ENCODE measurements at regions not wholly inside any gene's neighbourhood (a gene's known extent, or its start where the extent isn't known, plus 50 kb on each side); places are given as distances from the start of the nearest gene placed in this dataset.

- no peak for TF ChIP-seq CTCF (IDR thresholded peaks at IDR 0.05; ENCODE audit: extremely low read depth, insufficient read depth, missing control alignments)
- in situ Hi-C loops (cut with MboI; ENCODE audit: low pct_unique_long_range_greater_than_20kb, low sequenced_read_pairs, unreplicated experiment), result no loop called here
- no peak for DNase-seq (ENCODE audit: low spot score)
Observed at GRCh38 chr5:34475249-34475966, 180.7 kb upstream of the RAI14 start.

- in situ Hi-C loops (cut with MboI; ENCODE audit: low pct_unique_long_range_greater_than_20kb, low sequenced_read_pairs, unreplicated experiment), result no loop called here
- DNase-seq (ENCODE audit: low spot score), result no peak
Observed at GRCh38 chr5:34476941-34477565, 179.1 kb upstream of the RAI14 start.

GRCh38 chr5:34480810-34481528 lies 175.2 kb upstream of the RAI14 start:
- in situ Hi-C loops (cut with MboI; ENCODE audit: low pct_unique_long_range_greater_than_20kb, low sequenced_read_pairs, unreplicated experiment), result loop anchor here (10.0 kb wide), 1 partner anchor 424 kb away; no protein-coding TSS in a partner anchor
- no peak for TF ChIP-seq CTCF (IDR thresholded peaks at IDR 0.05; ENCODE audit: extremely low read depth, insufficient read depth, missing control alignments)
- DNase-seq (ENCODE audit: low spot score), result no peak

More at GRCh38 chr5:34476941-34477565, 179.1 kb upstream of the RAI14 start:
- no peak for TF ChIP-seq CTCF (IDR thresholded peaks at IDR 0.05; ENCODE audit: extremely low read depth, insufficient read depth, missing control alignments)

GRCh38 chr5:34483442-34484033 lies 172.6 kb upstream of the RAI14 start:
- in situ Hi-C loops (cut with MboI; ENCODE audit: low pct_unique_long_range_greater_than_20kb, low sequenced_read_pairs, unreplicated experiment), result loop anchor here (10.0 kb wide), 1 partner anchor 421 kb away; no protein-coding TSS in a partner anchor
- TF ChIP-seq CTCF (IDR thresholded peaks at IDR 0.05; ENCODE audit: extremely low read depth, insufficient read depth, missing control alignments), result no peak
- no peak for DNase-seq (ENCODE audit: low spot score)

- in situ Hi-C loops (cut with MboI; ENCODE audit: low pct_unique_long_range_greater_than_20kb, low sequenced_read_pairs, unreplicated experiment), result loop anchor here (10.0 kb wide), 1 partner anchor 420 kb away; no protein-coding TSS in a partner anchor
- no peak for DNase-seq (ENCODE audit: low spot score)
- no peak for TF ChIP-seq CTCF (IDR thresholded peaks at IDR 0.05; ENCODE audit: extremely low read depth, insufficient read depth, missing control alignments)
Observed at GRCh38 chr5:34484216-34484920, 171.8 kb upstream of the RAI14 start.

- in situ Hi-C loops (cut with MboI; ENCODE audit: low pct_unique_long_range_greater_than_20kb, low sequenced_read_pairs, unreplicated experiment), result loop anchor here (10.0 kb wide), 1 partner anchor 419 kb away; no protein-coding TSS in a partner anchor
- DNase-seq (ENCODE audit: low spot score), result no peak
- no peak for TF ChIP-seq CTCF (IDR thresholded peaks at IDR 0.05; ENCODE audit: extremely low read depth, insufficient read depth, missing control alignments)
Observed at GRCh38 chr5:34485768-34486030, 170.4 kb upstream of the RAI14 start.
